GM19238 (cell line): ENCODE measurements at regions not wholly inside any gene's neighbourhood (a gene's known extent, or its start where the extent isn't known, plus 50 kb on each side); places are given as distances from the start of the nearest gene placed in this dataset.
"Not testable (repeated sequence)": the region's sequence is repeated elsewhere in the genome, so short reads cannot be mapped to it uniquely, and the experiment has no call there.

Experiments used
- DNase-seq: peaks from one replicate; pipeline ENCODE4 v3.0.0; 2011; ENCODE audit warnings: low spot score; ENCODE audit not compliant: insufficient read length

GRCh38 chr12:78269620-78270019 lies 438.9 kb downstream of the NAV3 start:
- DNase-seq: no peak

GRCh38 chr12:78271546-78271945 lies 440.9 kb downstream of the NAV3 start:
- no peak for DNase-seq

GRCh38 chr12:78275886-78276285 lies 445.2 kb downstream of the NAV3 start:
- no peak for DNase-seq

- DNase-seq: no peak
These were observed 448.1 kb downstream of the NAV3 start for GRCh38 chr12:78278706-78279190.

GRCh38 chr12:78279567-78279966 lies 448.9 kb downstream of the NAV3 start:
- DNase-seq: no peak

- not testable (repeated sequence) for DNase-seq
These were observed 450.4 kb downstream of the NAV3 start for GRCh38 chr12:78281102-78281501.

GRCh38 chr12:78284417-78284816 lies 453.7 kb downstream of the NAV3 start:
- DNase-seq: no peak

GRCh38 chr12:78290606-78291345 lies 460.1 kb downstream of the NAV3 start:
- DNase-seq: no peak

GRCh38 chr12:78293059-78293686 lies 462.5 kb downstream of the NAV3 start:
- no peak for DNase-seq

- DNase-seq: not testable (repeated sequence)
These were observed 470.6 kb downstream of the NAV3 start for GRCh38 chr12:78301282-78301681.

GRCh38 chr12:78305808-78306207 lies 475.1 kb downstream of the NAV3 start:
- DNase-seq: no peak

- no peak for DNase-seq
These were observed 475.5 kb downstream of the NAV3 start for GRCh38 chr12:78306236-78306635.

GRCh38 chr12:78308701-78309100 lies 478.0 kb downstream of the NAV3 start:
- no peak for DNase-seq

GRCh38 chr12:78315028-78315427 lies 484.3 kb downstream of the NAV3 start:
- no peak for DNase-seq

GRCh38 chr12:78316136-78316535 lies 485.4 kb downstream of the NAV3 start:
- no peak for DNase-seq

- no peak for DNase-seq
These were observed 486.2 kb downstream of the NAV3 start for GRCh38 chr12:78316631-78317468.

- DNase-seq: no peak
These were observed 491.0 kb downstream of the NAV3 start for GRCh38 chr12:78321696-78322095.

GRCh38 chr12:78323226-78323625 lies 492.5 kb downstream of the NAV3 start:
- no peak for DNase-seq

- no peak for DNase-seq
These were observed 493.5 kb downstream of the NAV3 start for GRCh38 chr12:78324234-78324633.

- DNase-seq: no peak
These were observed 497.8 kb downstream of the NAV3 start for GRCh38 chr12:78328524-78328923.

GRCh38 chr12:78330131-78330530 lies 499.4 kb downstream of the NAV3 start:
- no peak for DNase-seq

- DNase-seq: no peak
These were observed 500.5 kb downstream of the NAV3 start for GRCh38 chr12:78331181-78331580.
